ENCODE measurements at regions not wholly inside any gene's neighbourhood (a gene's known extent, or its start where the extent isn't known, plus 50 kb on each side); places are given as distances from the start of the nearest gene placed in this dataset.

GRCh38 chr6:84459401-84459800 is 232.0 kb upstream of the CEP162 start:
- Histone ChIP-seq H3K27me3 (ENCODE audit: low read depth) (no peaks in the 10 kb centered on the region), H3K9me3 (no peaks in the 10 kb centered on the region), H3K4me1 (no peaks in the 10 kb centered on the region), H3K27ac (no peak overlapping the region), H3K36me3 (no peaks in the 10 kb centered on the region), H3K4me3 (no peak overlapping the region)
- TF ChIP-seq CTCF (IDR thresholded peaks at IDR 0.05) = no peak
- no peak for DNase-seq
- intact Hi-C loops (cut with DNase I) = no loop called here
- no peak for ATAC-seq

- no peak for DNase-seq
- no peaks in the 10 kb centered on the region for H3K9me3 ChIP-seq
- no peak overlapping the region for H3K27ac ChIP-seq
- no peak overlapping the region for H3K4me3 ChIP-seq
- H3K27me3 ChIP-seq (ENCODE audit: low read depth) = no peaks in the 10 kb centered on the region
- intact Hi-C loops (cut with DNase I) = no loop called here
- ATAC-seq = no peak
- no peaks in the 10 kb centered on the region for H3K4me1 ChIP-seq
- no peaks in the 10 kb centered on the region for H3K36me3 ChIP-seq
- no peak for TF ChIP-seq CTCF (IDR thresholded peaks at IDR 0.05)
These were observed 230.8 kb upstream of the CEP162 start for GRCh38 chr6:84458271-84458670.

- H3K27ac ChIP-seq = no peak overlapping the region
- H3K4me3 ChIP-seq = no peak overlapping the region
- no peaks in the 10 kb centered on the region for H3K36me3 ChIP-seq
- no peaks in the 10 kb centered on the region for H3K4me1 ChIP-seq
- intact Hi-C loops (cut with DNase I) = no loop called here
- ATAC-seq (no peak), DNase-seq (no peak)
- no peaks in the 10 kb centered on the region for H3K9me3 ChIP-seq
- H3K27me3 ChIP-seq (ENCODE audit: low read depth) = no peaks in the 10 kb centered on the region
- no peak for TF ChIP-seq CTCF (IDR thresholded peaks at IDR 0.05)
These were observed 229.8 kb upstream of the CEP162 start for GRCh38 chr6:84457276-84457675.

GRCh38 chr6:84456803-84457202 is 229.4 kb upstream of the CEP162 start:
- DNase-seq (no peak), ATAC-seq (no peak)
- no peaks in the 10 kb centered on the region for H3K27me3 ChIP-seq (ENCODE audit: low read depth)
- no peak overlapping the region for H3K4me3 ChIP-seq
- no peaks in the 10 kb centered on the region for H3K9me3 ChIP-seq
- no peak overlapping the region for H3K27ac ChIP-seq
- intact Hi-C loops (cut with DNase I) = no loop called here
- no peak for TF ChIP-seq CTCF (IDR thresholded peaks at IDR 0.05)
- no peaks in the 10 kb centered on the region for H3K4me1 ChIP-seq
- H3K36me3 ChIP-seq = no peaks in the 10 kb centered on the region

GRCh38 chr6:84455511-84456029 is 228.1 kb upstream of the CEP162 start:
- Histone ChIP-seq H3K27me3 (ENCODE audit: low read depth) (no peaks in the 10 kb centered on the region), H3K9me3 (no peaks in the 10 kb centered on the region), H3K4me3 (no peak overlapping the region), H3K4me1 (no peaks in the 10 kb centered on the region), H3K36me3 (no peaks in the 10 kb centered on the region), H3K27ac (no peak overlapping the region)
- ATAC-seq = no peak
- intact Hi-C loops (cut with DNase I) = no loop called here
- no peak for TF ChIP-seq CTCF (IDR thresholded peaks at IDR 0.05)
- DNase-seq = no peak

GRCh38 chr6:84453499-84453898 is 226.1 kb upstream of the CEP162 start:
- Histone ChIP-seq H3K9me3 (no peaks in the 10 kb centered on the region), H3K27me3 (ENCODE audit: low read depth) (no peaks in the 10 kb centered on the region), H3K36me3 (no peaks in the 10 kb centered on the region), H3K4me3 (no peak overlapping the region), H3K27ac (no peak overlapping the region), H3K4me1 (no peaks in the 10 kb centered on the region)
- intact Hi-C loops (cut with DNase I) = no loop called here
- ATAC-seq (no peak), DNase-seq (no peak)
- TF ChIP-seq CTCF (IDR thresholded peaks at IDR 0.05) = no peak
